Esophagus squamous epithelium (tissue), 5 donors: ENCODE measurements at regions not wholly inside any gene's neighbourhood (a gene's known extent, or its start where the extent isn't known, plus 50 kb on each side); places are given as distances from the start of the nearest gene placed in this dataset.

Experiments used
- DNase-seq: peaks from one replicate; lab custom pipeline; 2025; lab: John Stamatoyannopoulos, UW
- H3K27ac ChIP-seq, 4 donors: fragments of 200-600 bp; sonication (generic); one replicate each; pipeline ENCODE4 v1.5.1; 2016 to 2019; ENCODE audit warnings: mild to moderate bottlenecking in 1 of 4
- H3K27me3 ChIP-seq, 4 donors: fragments of 200-600 bp; sonication (generic); 1 replicate in 3 of 4; 2 replicates in 1 of 4; pipeline versions ENCODE4 v1.5.1 to v1.6.0; 2017 to 2021; ENCODE audit warnings: antibody characterized with exemption in 1 of 4
- H3K36me3 ChIP-seq, 3 donors: fragments of 200-600 bp; sonication (generic); one replicate each; pipeline ENCODE4 v1.5.1; 2016 to 2019
- H3K4me1 ChIP-seq, 3 donors: fragments of 200-600 bp; sonication (generic); one replicate each; pipeline ENCODE4 v1.5.1; 2017 to 2019
- H3K4me3 ChIP-seq, 4 donors: fragments of 200-600 bp; sonication (generic); 1 replicate in 3 of 4; 2 replicates in 1 of 4; pipeline ENCODE4 v1.5.1; 2016 to 2019; ENCODE audit warnings: mild to moderate bottlenecking in 2 of 4, moderate library complexity in 1 of 4
- H3K9me3 ChIP-seq, 3 donors: fragments of 200-600 bp; sonication (generic); one replicate each; pipeline ENCODE4 v1.5.1; 2016 to 2019
- POLR2A ChIP-seq, 4 donors: fragments of 450-650 bp; IDR thresholded peaks; one replicate each; pipeline ENCODE4 v1.6.1; 2017; ENCODE audit warnings: antibody characterized with exemption in 4 of 4, mild to moderate bottlenecking in 4 of 4, moderate library complexity in 3 of 4
- WGBS, 2 donors: methylation state at CpG; one replicate each; pipeline ENCODE4 v1.1.5; 2018; 5-methylcytosine and 5-hydroxymethylcytosine counted together
- intact Hi-C: fragments of 100-400 bp; cut with DNase I; formaldehyde crosslinking; loops from one replicate; pipeline ENCODE4 v1.15.0; 2022
- TF ChIP-seq, protein P1 (sequence below), 6 experiments: fragments of 450-650 bp in 4 of 6; fragments of 200-600 bp in 2 of 6; sonication (generic) in 2 of 6; IDR thresholded peaks; one replicate each; pipeline ENCODE4 v1.5.1; 2016 to 2019; ENCODE audit warnings: antibody characterized with exemption in 6 of 6, mild to moderate bottlenecking in 4 of 6, moderate library complexity in 4 of 6
- donor health status: DM: yes; HTN: yes; CAD: no.

DNA sequence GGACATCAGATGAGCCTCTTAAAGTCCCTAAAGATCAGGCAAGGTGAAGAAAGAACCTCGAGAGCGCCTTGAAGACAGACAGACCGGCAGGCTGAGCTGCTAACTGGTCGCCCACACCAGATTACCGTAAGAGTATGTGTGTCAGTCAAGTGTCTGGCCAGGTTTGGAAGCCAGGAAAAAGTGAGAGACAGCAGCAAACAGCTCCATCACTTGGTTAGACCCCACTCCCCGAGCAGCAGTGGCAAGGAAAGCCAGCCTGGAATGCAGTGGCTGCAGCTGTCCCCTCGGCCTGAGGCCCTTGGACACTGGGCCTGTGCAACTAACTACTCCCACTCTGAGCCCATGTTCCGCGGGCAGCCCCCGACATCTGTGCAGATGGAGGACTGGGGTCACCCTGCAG, 214.1 kb downstream of the DIRAS2 start:
- Histone ChIP-seq H3K4me1 (peaks cover 0 to 9% (median 0%) of the 10 kb centered on the region in 3 donors), H3K9me3 (no peaks in the 10 kb centered on the region), H3K36me3 (no peaks in the 10 kb centered on the region), H3K27me3 (no peaks in the 10 kb centered on the region), H3K27ac (no peak overlapping the region), H3K4me3 (no peak overlapping the region)
- TF ChIP-seq, protein P1, sequence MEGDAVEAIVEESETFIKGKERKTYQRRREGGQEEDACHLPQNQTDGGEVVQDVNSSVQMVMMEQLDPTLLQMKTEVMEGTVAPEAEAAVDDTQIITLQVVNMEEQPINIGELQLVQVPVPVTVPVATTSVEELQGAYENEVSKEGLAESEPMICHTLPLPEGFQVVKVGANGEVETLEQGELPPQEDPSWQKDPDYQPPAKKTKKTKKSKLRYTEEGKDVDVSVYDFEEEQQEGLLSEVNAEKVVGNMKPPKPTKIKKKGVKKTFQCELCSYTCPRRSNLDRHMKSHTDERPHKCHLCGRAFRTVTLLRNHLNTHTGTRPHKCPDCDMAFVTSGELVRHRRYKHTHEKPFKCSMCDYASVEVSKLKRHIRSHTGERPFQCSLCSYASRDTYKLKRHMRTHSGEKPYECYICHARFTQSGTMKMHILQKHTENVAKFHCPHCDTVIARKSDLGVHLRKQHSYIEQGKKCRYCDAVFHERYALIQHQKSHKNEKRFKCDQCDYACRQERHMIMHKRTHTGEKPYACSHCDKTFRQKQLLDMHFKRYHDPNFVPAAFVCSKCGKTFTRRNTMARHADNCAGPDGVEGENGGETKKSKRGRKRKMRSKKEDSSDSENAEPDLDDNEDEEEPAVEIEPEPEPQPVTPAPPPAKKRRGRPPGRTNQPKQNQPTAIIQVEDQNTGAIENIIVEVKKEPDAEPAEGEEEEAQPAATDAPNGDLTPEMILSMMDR (IDR thresholded peaks at IDR 0.05), result no peak
- TF ChIP-seq POLR2A (IDR thresholded peaks at IDR 0.05), result no peak
- WGBS, 2 donors, result 82 to 86% methylated on average over 9 of the region's 10 CpGs
- intact Hi-C loops, result no loop called here
- DNase-seq, result no peak

DNA sequence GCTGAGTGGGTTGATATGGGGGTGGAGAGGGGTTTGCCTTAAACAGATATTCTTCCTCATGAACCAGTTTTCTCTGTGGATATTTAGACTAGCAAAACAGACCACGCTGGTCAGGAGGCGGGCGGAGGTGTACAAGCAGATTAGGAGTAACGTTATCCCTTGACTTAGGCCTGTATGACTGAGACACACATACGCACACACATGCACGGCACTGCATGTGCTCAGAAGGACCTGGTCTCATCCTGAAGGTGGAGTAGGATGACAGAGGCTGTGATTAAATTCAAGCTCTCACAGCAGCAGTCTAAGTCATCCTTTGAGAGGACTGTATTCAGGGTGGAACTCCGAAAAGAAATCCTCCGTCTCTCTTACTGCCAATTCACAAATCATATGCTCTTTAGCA, 209.7 kb downstream of the DIRAS2 start:
- Histone ChIP-seq H3K36me3 (no peaks in the 10 kb centered on the region), H3K4me1 (peaks cover 0 to 14% (median 0%) of the 10 kb centered on the region in 3 donors), H3K9me3 (no peaks in the 10 kb centered on the region), H3K27ac (peak overlapping the region in 3 of 4 donors; percentile 20 to 67 (median 49)), H3K4me3 (peak overlapping the region in 1 of 4 donors; percentile 14), H3K27me3 (peaks cover 0 to 3% (median 0%) of the 10 kb centered on the region in 4 donors)
- no peak for DNase-seq
- intact Hi-C loops, result no loop called here
- 49 to 77% methylated on average over 7 to 8 of the region's 8 CpGs for WGBS, 2 donors
- no peak for TF ChIP-seq POLR2A (IDR thresholded peaks at IDR 0.05)
- TF ChIP-seq, protein P1 (IDR thresholded peaks at IDR 0.05), result no peak

DNA sequence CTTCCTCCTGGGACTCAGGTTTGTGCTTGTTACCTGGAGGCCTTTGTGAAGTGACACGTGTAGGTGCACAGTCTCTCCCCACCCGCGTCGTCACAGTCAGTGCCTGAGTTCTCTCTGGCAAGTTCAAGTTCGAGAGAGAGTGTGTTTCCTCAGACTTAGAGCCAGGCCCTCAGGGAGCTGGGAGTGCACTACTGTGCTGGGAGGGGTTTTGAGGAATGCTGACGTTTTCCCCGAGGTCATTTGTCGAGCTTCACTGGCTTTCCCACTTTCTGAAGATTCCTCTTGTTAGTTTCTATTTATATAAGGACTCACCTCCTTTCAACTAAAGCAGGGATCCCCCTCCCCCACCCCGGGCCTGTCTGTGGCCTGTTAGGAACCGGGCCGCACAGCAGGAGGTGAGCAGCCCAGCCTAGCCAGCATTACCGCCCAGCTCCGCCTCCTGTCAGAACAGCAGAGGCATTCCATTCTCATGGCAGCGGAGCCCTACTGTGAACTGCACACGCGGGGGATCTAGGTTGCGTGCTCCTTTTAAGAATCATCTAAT, 209.2 kb downstream of the DIRAS2 start:
- Histone ChIP-seq H3K9me3 (no peaks in the 10 kb centered on the region), H3K4me3 (peak overlapping the region in 2 of 4 donors; percentile 14 to 38), H3K36me3 (no peaks in the 10 kb centered on the region), H3K4me1 (peaks cover 0 to 14% (median 0%) of the 10 kb centered on the region in 3 donors), H3K27ac (peak overlapping the region in 3 of 4 donors; percentile 20 to 67 (median 49)), H3K27me3 (peaks cover 0 to 3% (median 0%) of the 10 kb centered on the region in 4 donors)
- 13 to 15% methylated on average over 8 to 11 of the region's 17 CpGs for WGBS, 2 donors
- no peak for DNase-seq
- intact Hi-C loops, result no loop called here
- no peak for TF ChIP-seq POLR2A (IDR thresholded peaks at IDR 0.05)
- TF ChIP-seq, protein P1 (IDR thresholded peaks at IDR 0.05), result no peak

DNA sequence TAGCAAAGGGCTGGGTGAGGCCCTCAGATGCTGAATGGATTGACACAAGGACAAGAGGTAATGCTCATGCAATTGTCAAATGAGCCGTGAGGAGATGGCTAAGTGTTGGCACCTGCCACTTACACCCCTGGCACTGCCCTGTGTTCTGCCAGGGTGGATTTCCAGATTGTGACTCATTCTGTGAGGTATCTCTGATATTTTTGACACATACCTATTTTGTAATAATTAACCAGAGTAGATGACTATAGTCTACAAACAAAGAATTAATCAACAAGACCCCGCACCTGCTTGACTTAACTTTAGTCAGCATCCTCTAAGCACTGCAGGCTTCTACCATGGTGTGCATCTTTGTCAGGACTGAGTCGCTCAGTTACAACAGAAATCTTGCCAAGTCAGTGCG, 200.8 kb downstream of the DIRAS2 start:
- Histone ChIP-seq H3K27me3 (peaks cover 0 to 13% (median 0%) of the 10 kb centered on the region in 4 donors), H3K27ac (no peak overlapping the region), H3K4me1 (no peaks in the 10 kb centered on the region), H3K9me3 (peaks cover 0 to 4% (median 0%) of the 10 kb centered on the region in 3 donors), H3K4me3 (no peak overlapping the region), H3K36me3 (no peaks in the 10 kb centered on the region)
- 45 to 49% methylated on average over 4 of the region's 4 CpGs for WGBS, 2 donors
- DNase-seq, result no peak
- TF ChIP-seq, protein P1 (IDR thresholded peaks at IDR 0.05), result no peak
- no peak for TF ChIP-seq POLR2A (IDR thresholded peaks at IDR 0.05)
- intact Hi-C loops, result no loop called here

DNA sequence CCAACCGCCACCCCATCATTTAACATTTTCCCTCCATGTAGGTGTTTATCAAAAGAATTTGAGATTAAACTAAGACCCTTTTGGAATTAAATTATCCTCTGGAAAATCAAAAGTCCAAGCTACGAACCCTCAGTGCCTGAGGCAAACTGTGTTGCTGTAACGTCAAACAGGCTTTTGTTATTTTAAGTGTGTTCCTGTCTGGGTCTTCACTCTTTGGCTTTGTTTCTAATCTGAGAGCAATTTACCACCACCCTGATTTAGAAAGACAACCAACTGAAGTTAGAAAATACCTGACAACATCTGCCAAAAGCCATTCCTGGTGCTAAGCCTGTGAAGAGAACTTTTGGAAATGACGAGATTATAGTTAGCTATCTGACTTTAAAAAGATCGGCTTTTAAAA, 199.9 kb downstream of the DIRAS2 start:
- H3K27me3 ChIP-seq, result peaks cover 0 to 17% (median 0%) of the 10 kb centered on the region in 4 donors
- no peaks in the 10 kb centered on the region for H3K36me3 ChIP-seq
- H3K4me1 ChIP-seq, result no peaks in the 10 kb centered on the region
- TF ChIP-seq POLR2A (IDR thresholded peaks at IDR 0.05), result no peak
- TF ChIP-seq, protein P1 (IDR thresholded peaks at IDR 0.05), result no peak
- intact Hi-C loops, result no loop called here
- 49 to 50% methylated on average over 5 of the region's 5 CpGs for WGBS, 2 donors
- H3K27ac ChIP-seq, result no peak overlapping the region
- peaks cover 0 to 4% (median 0%) of the 10 kb centered on the region in 3 donors for H3K9me3 ChIP-seq
- H3K4me3 ChIP-seq, result no peak overlapping the region
- no peak for DNase-seq
